PFSK-1 (cell line): ENCODE measurements at regions not wholly inside any gene's neighbourhood (a gene's known extent, or its start where the extent isn't known, plus 50 kb on each side); places are given as distances from the start of the nearest gene placed in this dataset.

Experiments used
- FOXP2 ChIP-seq: optimal IDR thresholded peaks from 2 replicates; pipeline ENCODE3; 2011; ENCODE audit warnings: borderline replicate concordance, control low read depth, inconsistent platforms; ENCODE audit not compliant: insufficient read depth; ENCODE audit errors: extremely low read length, extremely low read depth
- POLR2AphosphoS5 ChIP-seq: IDR thresholded peaks from 2 replicates; pipeline ENCODE4 v1.6.1; 2012; ENCODE audit warnings: low read depth, mild to moderate bottlenecking, control low read depth, low read length, moderate library complexity
- REST ChIP-seq, 2 experiments: IDR thresholded peaks; 2 replicates each; pipeline versions ENCODE4 v1.6.1 to v1.8.0; 2011 to 2012; ENCODE audit warnings: low read depth in 2 of 2, low read length in 2 of 2, control low read depth in 1 of 2, inconsistent platforms in 1 of 2, mild to moderate bottlenecking in 1 of 2, moderate library complexity in 1 of 2; ENCODE audit not compliant: insufficient read depth in 1 of 2
- SIN3A ChIP-seq: IDR thresholded peaks from 2 replicates; pipeline ENCODE4 v1.6.1; 2012; ENCODE audit warnings: mild to moderate bottlenecking, low read length, moderate library complexity, borderline replicate concordance; ENCODE audit not compliant: insufficient read depth
- TAF1 ChIP-seq: IDR thresholded peaks from 2 replicates; pipeline ENCODE4 v1.6.1; 2012; ENCODE audit warnings: low read length, control low read depth, borderline replicate concordance; ENCODE audit not compliant: insufficient read depth

- no peak for TF ChIP-seq SIN3A
- TF ChIP-seq FOXP2, result no peak
- TF ChIP-seq TAF1, result no peak
- no peak for TF ChIP-seq POLR2AphosphoS5
- TF ChIP-seq REST (IDR thresholded peaks at IDR 0.05; ENCODE audit: insufficient read depth in 1 of 2, low read depth in 2 of 2, low read length in 2 of 2), result no peak
Measured at GRCh38 chr11:44494785-44495184, 70.7 kb upstream of the CD82 start.

- no peak for TF ChIP-seq REST (IDR thresholded peaks at IDR 0.05; ENCODE audit: insufficient read depth in 1 of 2, low read depth in 2 of 2, low read length in 2 of 2)
- TF ChIP-seq POLR2AphosphoS5, result no peak
- no peak for TF ChIP-seq FOXP2
Measured at GRCh38 chr11:44496391-44496790, 69.1 kb upstream of the CD82 start.

- TF ChIP-seq FOXP2, result no peak
- no peak for TF ChIP-seq SIN3A
- no peak for TF ChIP-seq TAF1
- TF ChIP-seq POLR2AphosphoS5, result no peak
- TF ChIP-seq REST (IDR thresholded peaks at IDR 0.05; ENCODE audit: insufficient read depth in 1 of 2, low read depth in 2 of 2, low read length in 2 of 2), result no peak
Measured at GRCh38 chr11:44498089-44498871, 67.2 kb upstream of the CD82 start.

- no peak for TF ChIP-seq FOXP2
- no peak for TF ChIP-seq TAF1
- no peak for TF ChIP-seq REST (IDR thresholded peaks at IDR 0.05; ENCODE audit: insufficient read depth in 1 of 2, low read depth in 2 of 2, low read length in 2 of 2)
- no peak for TF ChIP-seq SIN3A
- no peak for TF ChIP-seq POLR2AphosphoS5
Measured at GRCh38 chr11:44502506-44502905, 63.0 kb upstream of the CD82 start.

- TF ChIP-seq POLR2AphosphoS5 (no peak), REST (IDR thresholded peaks at IDR 0.05; ENCODE audit: insufficient read depth in 1 of 2, low read depth in 2 of 2, low read length in 2 of 2) (no peak), SIN3A (no peak), FOXP2 (no peak)
Measured at GRCh38 chr11:44505581-44506054, 59.8 kb upstream of the CD82 start.
